Stimulated activated CD8-positive, alpha-beta memory T cell treated with anti-CD3 and anti-CD28 coated beads, Interleukin-15, amount 100 ng/mL, for 48 hours (primary cell): ENCODE measurements at regions not wholly inside any gene's neighbourhood (a gene's known extent, or its start where the extent isn't known, plus 50 kb on each side); places are given as distances from the start of the nearest gene placed in this dataset.
"Not testable (repeated sequence)": the region's sequence is repeated elsewhere in the genome, so short reads cannot be mapped to it uniquely, and the experiment has no call there.

ENCODE experiments used
- DNase-seq, 2 donors: peaks; one replicate each; pipeline ENCODE4 v3.0.0-alpha.2; 2020; ENCODE audit warnings: low read depth in 2 of 2

DNA sequence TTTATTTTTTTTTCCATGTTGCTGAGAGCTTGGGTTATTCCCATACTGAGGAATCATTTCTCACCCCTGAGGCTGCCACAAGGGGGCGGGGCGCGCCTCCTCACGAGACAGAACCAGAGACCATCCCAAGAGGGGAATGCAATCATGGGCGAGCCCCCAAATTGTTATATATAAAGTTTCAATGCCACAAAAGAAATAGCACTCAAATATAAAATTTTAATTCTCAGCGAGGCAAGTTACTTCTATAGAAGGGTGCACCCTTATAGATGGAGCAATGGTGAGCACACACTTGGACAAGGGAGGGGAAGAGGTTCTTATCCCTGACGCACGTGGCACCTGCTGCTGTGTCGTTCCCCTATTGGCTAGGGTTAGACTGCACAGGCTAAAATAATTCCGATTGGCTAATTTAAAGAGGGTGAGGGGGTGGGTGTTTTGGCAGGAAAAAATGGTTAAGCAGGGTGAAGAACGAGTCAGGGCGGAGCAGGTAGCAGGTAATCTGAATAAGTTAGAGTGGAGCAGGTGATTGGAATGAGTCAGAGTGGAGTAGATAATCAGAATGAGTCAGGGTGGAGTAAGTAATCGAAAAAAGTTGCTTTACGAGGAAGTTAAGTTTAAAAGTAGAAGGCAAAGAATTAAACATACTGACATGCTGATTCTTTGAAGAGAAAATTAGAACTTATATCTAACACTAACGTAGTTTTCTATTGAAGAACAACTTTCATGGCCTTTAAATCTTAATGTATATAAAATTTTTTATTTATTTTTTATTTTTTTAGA is 177.5 kb downstream of the MTCL1 start:
- no peak for DNase-seq

- no peak for DNase-seq
These were observed 178.0 kb downstream of the MTCL1 start for GRCh38 chr18:8883409-8883668.

GRCh38 chr18:8887877-8888276 is 182.5 kb downstream of the MTCL1 start:
- not testable (repeated sequence) for DNase-seq

DNA sequence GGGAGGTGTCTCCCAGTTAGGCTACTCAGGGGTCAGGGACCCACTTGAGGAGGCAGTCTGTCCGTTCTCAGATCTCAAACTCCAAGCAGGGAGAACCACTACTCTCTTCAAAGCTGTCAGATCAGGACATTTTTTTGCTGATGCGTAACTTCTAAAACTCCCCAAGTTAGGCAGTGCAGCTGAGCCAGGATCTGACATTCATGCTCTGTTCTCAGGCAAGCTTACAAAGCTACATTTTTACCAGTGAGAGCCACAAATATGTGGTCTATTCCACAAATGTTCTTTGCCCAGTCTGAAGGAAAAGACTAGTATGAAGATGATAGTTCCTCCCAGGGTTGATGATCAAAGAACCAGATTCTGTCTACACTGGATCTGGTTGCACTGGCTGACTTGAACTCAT is 184.1 kb downstream of the MTCL1 start:
- no peak for DNase-seq

GRCh38 chr18:8890503-8890902 is 185.1 kb downstream of the MTCL1 start:
- not testable (repeated sequence) for DNase-seq

GRCh38 chr18:8890957-8891464 is 185.7 kb downstream of the MTCL1 start:
- DNase-seq = no peak

GRCh38 chr18:8893221-8893620 is 187.9 kb downstream of the MTCL1 start:
- no peak for DNase-seq

GRCh38 chr18:8893628-8894231 is 188.4 kb downstream of the MTCL1 start:
- no peak for DNase-seq

DNA sequence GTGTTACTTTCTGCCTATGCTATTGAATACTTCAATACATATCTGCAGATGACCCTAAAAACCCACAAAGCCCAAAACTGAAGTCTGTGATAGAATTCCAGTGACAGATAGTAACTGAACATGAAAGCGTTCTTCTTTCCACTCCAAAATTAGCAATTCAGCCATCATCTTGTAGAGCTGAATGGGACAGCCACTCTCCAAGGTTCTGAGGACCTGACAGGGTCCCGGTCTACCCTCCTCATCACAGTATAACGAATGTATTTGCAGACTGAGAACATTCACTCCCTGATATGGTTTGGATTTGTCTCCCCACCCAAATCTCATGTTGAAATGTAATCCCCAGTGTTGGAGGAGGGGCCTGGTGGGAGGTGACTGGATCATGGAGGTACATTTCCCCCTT is 189.5 kb downstream of the MTCL1 start:
- no peak for DNase-seq

- no peak for DNase-seq
These were observed 190.0 kb downstream of the MTCL1 start for GRCh38 chr18:8895341-8895740.

DNA sequence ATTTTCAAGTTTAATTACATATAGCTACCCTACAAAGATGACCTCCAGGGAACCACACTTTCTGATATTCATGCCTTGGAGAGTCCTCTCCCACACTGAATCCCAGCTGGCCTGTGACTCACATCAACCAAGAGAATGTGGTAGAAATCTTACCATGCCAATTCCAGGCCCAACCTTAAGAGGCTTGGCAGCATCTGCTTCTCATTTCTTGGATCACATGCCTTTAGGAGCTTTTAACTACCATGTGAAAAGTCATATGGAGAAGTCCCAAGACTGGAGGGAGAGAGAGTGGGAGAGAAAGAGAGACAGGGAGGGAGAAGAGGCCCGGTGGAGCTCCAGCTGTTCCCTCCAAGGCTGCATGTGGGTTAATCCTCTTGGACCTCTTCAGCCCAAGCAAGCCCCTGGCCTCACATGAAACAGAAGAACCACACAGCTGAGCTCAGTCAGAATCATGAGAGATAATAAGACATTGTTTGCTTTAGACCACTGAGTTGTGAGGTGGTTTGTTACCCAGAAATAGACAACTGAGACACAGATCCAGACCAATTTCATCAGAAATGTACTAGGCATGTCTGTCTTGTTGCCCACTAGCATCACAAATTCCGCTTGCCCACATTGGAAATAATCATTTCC is 190.7 kb downstream of the MTCL1 start:
- DNase-seq = no peak

DNA sequence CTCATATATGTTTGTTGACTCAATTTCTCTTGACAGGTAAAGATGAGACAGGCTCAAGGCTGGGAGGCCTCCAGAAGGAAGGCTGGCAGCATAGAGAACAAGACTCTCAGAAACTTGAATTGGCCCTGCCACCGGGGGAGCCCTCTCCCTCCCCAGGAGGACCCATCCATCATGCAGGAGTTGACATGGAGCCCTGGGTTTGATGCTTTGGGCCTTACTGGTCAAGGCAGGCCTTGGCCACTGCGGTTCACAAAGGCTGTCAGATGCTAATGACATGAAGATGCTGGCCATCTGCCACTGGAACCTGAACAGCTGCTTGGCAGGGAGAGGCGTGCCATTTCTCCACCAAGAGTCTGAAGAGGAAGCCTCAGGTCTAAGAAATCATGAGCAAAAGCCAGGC is 193.6 kb downstream of the MTCL1 start:
- DNase-seq = no peak

DNA sequence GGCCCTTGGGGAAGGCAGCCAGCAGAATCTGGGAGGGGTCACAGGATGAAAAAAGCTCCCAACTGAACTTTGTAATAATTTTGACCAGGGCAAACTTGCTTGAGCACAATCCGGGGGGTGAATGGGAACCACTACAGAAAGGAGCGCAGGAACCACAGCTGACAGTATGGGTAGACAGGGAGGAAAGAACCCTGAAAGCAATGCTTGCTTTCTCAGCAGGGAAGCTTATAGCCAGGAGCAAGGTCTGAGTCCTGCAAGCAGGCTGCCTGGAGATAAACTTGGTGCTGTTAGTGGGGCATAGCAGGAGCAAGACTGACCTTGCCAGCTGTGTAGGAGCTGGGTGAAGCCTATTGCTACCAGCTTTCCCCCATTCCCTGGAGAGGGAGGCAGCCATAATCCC is 195.2 kb downstream of the MTCL1 start:
- no peak for DNase-seq

DNA sequence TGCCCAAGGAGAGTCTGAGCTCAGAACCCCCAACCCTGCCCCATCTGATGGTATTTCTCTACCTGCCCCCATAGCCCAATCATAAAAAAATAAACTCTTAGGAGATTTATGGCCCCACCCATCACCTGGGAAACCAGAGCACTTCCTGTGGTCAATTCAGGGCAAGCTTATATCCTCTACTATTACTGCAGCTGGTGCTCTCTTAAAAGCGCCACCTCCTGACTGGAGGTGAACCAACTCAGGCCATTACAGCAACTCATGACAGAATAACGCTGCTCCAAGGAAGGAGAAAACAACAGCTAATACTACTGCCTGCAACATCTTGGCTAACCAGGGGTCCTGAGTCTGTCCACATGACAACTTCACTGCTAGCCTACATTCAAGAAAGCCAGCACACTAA is 195.7 kb downstream of the MTCL1 start:
- no peak for DNase-seq

GRCh38 chr18:8904316-8904715 is 198.2 kb upstream of the NDUFV2 start:
- DNase-seq = no peak

DNA sequence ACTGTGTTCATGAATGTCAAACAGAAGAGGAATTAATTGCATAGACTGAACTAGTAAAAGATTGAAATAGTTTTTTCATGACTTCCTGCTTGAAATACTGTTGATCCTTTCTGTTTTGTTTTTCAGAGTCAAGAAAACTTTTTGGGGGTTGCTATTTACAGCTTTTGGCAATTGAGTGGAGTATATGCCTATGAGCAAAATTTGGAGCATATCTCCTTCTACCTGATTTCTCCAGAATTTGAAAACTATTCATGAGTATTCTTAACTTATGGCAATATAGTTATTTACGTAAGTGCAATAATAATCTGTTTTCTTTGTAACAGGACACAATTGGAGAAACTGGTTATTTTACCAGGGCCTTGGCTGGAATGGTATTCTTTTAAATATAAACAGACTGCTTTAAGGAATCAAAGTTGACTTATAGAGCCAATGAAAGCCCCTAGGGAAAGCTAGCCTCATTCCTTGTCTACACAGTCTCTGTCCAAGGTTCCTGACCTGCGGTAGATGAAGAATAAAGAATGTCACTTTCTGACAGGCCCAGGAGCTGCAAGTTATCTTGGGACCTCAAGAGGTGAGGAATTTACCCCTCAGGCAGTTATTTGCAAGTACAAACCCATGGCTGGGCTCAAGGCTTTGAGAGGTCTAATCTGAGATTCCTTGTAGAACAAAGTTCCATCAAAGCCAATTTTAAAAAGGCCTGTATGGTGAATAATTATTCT is 193.5 kb upstream of the NDUFV2 start:
- no peak for DNase-seq

GRCh38 chr18:8910186-8910822 is 192.2 kb upstream of the NDUFV2 start:
- no peak for DNase-seq

GRCh38 chr18:8910843-8911242 is 191.7 kb upstream of the NDUFV2 start:
- DNase-seq = no peak

DNA sequence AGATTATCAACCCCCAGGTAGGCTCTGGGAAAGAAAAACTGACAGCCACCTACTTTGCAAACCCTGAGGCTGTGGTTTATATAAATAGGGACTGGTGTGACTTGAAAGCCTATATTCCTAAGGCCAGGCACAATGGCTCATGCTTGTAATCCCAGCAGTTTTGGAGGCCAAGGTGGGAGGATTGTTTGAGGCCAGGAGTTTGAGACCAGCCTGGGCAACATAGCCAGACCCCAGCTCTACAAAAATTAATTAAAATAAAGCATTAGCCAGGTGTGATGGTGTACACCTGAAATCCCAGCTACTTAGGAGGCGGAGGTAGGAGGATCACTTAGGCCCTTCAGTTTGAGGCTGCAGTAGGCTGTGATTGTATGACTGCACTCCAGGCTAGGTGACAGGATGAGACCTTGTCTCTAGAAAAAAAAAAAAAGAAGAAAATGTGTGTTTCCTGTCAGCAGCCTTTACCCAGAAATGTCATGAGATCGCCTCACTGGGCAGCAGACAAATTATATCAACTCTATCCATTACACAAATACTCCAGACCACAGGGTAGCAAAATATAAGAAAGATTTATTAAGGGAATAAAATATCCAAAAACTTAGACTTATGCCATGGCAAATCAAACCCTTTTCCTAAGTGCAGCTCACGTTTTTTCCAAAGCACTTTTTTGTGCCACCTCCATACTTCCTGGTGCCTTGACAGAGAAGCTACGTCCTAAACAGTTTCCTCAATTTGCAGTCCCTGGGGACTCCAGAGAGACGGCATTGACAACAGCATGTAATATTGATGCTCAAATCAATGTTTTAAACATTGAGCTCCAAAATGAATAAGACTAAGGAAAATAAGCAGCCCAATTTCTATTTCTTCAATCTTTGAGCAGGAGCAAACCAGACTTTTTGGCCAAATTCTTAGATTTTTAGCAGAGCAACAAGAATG is 190.8 kb upstream of the NDUFV2 start:
- DNase-seq = no peak

DNA sequence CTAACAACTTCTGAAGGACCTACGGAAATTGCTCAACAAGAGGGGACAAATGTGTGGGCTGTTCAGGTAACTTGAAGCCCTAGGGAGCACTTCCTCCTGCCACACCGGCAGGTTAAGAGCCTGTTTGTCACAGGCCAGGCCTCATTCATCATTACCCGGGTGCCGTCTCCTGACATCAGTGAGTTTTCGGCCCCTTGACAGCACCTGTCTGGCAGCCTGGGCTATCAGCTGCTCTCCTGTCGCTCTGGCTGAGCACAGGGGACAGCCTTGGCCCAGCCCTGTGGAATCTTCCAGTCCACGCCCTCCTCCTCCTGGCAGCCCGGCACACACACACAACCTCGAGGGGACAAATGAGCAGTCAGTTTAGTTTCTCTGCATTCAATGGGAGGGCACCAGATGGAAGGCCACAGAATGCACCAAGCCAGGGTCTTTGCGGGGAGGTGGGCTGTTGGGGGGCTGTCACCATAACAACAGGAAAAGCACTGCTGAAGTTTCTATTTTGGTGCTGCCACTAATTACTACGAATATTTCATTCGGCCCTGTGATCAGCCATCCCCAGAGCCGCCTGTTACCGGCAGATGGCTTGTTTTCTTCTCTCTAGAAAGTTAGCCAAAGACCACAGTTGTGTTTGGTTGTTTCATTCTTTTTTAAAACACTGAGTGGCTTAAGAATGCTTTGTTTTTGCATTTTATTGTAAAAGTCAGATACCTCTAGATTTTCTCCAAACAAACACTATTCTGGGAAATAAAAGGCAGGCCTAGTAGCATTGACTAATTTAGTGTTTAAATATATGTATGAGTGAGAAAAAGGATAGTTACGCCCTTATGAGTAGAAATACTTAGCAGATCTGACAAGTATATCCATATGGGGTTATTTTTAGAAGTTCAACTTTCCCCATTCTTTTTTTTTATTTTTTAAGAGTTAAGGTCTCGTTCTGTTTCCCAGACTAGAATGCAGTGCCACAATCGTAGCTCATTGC is 189.9 kb upstream of the NDUFV2 start:
- no peak for DNase-seq
